ENCODE measurements at regions not wholly inside any gene's neighbourhood (a gene's known extent, or its start where the extent isn't known, plus 50 kb on each side); places are given as distances from the start of the nearest gene placed in this dataset.

DNA sequence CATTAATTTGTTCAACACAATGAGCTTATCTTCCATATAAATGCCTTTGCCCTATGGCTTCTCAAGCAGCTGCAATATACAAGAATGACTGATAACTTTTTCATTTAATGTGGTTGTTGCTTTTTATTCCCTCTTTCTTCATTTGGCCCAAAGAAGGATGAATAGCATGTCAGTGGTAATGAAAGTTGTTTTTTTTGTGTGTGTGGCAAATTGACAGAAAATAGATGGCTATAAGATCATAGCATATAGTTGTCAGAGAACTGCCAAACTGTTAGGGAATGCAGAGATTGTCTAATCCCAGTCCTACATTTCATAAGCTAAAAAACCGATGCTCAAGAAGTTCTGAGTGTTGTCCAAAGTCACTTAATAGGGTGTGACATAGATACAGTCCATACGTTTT, 244.3 kb downstream of the ACTR3 start:
- WGBS, 2 donors, result 48 to 57% methylated on average over 2 of the region's 2 CpGs
- TF ChIP-seq, protein P1, sequence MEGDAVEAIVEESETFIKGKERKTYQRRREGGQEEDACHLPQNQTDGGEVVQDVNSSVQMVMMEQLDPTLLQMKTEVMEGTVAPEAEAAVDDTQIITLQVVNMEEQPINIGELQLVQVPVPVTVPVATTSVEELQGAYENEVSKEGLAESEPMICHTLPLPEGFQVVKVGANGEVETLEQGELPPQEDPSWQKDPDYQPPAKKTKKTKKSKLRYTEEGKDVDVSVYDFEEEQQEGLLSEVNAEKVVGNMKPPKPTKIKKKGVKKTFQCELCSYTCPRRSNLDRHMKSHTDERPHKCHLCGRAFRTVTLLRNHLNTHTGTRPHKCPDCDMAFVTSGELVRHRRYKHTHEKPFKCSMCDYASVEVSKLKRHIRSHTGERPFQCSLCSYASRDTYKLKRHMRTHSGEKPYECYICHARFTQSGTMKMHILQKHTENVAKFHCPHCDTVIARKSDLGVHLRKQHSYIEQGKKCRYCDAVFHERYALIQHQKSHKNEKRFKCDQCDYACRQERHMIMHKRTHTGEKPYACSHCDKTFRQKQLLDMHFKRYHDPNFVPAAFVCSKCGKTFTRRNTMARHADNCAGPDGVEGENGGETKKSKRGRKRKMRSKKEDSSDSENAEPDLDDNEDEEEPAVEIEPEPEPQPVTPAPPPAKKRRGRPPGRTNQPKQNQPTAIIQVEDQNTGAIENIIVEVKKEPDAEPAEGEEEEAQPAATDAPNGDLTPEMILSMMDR (IDR thresholded peaks at IDR 0.05), result no peak
- no peak for TF ChIP-seq POLR2A (IDR thresholded peaks at IDR 0.05)
- ATAC-seq (no peak), DNase-seq (no peak)
- no peak overlapping the region for H3K27ac ChIP-seq
- intact Hi-C loops (cut with DNase I), result no loop called here
- H3K4me1 ChIP-seq, result no peaks in the 10 kb centered on the region
- no peaks in the 10 kb centered on the region for H3K27me3 ChIP-seq
- H3K4me3 ChIP-seq, result no peak overlapping the region
- H3K9me3 ChIP-seq, result no peaks in the 10 kb centered on the region
- no peaks in the 10 kb centered on the region for H3K36me3 ChIP-seq (replicated peaks in 1 of 2; ENCODE audit: insufficient read depth in 1 of 2, low read depth in 2 of 2)

DNA sequence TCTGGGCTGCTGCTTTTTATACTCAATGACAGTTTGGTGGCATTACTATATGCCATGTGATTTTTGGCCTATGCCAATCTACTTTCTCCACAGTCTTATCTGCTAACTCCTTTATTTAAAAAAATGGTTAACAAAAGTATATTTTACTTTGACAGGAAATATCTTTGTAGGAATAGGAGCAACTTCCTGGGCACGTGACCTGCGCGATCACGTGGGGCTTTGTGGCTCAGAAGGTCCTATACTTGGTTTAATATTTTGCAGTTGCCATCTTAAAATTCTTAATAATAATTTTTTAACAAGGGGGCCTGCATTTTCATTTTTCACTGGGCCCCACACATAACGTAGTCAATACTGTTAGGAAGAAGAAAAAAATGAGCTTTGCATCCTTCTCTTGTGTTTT, 249.7 kb downstream of the ACTR3 start:
- intact Hi-C loops (cut with DNase I), result no loop called here
- Histone ChIP-seq H3K4me3 (no peak overlapping the region), H3K27ac (no peak overlapping the region), H3K36me3 (replicated peaks in 1 of 2; ENCODE audit: insufficient read depth in 1 of 2, low read depth in 2 of 2) (no peaks in the 10 kb centered on the region), H3K9me3 (no peaks in the 10 kb centered on the region), H3K27me3 (no peaks in the 10 kb centered on the region), H3K4me1 (no peaks in the 10 kb centered on the region)
- TF ChIP-seq POLR2A (IDR thresholded peaks at IDR 0.05), result no peak
- TF ChIP-seq, protein P1 (IDR thresholded peaks at IDR 0.05), result no peak
- DNase-seq (no peak), ATAC-seq (no peak)
- 88 to 89% methylated on average over 5 of the region's 5 CpGs for WGBS, 2 donors

DNA sequence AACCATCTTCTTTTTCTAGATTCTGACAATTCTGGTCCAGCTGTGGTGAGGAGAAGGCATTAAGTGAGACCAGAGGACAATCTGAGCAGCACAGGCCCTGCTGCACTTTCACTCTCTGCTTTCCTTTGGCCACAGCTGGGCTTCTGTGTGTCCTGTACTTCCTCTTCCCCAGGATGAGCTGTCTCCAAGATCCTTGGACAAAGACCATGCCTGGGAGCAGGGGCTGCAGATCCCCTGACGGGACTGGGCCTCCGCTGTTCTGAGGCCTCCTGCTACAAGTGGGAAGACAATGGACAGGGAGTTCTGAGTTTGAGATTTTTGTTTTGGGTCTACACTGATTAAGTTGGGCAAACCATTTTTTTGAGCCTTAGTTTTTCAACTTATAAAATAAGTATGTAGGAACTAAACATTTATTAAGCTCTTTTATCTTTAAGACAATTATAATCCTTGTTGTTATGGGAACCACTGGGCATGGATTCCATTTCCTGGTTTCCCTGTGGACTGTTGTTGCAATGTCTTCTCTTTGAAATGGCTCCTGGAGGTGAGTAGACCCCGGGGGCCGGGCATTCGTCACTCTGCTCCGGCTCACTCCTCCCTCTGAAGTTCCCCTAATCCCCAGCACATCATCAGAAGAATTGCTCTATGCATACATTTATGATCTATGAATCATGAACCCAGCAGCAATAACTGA, 266.6 kb downstream of the ACTR3 start:
- no peak for DNase-seq
- intact Hi-C loops (cut with DNase I), result no loop called here

DNA sequence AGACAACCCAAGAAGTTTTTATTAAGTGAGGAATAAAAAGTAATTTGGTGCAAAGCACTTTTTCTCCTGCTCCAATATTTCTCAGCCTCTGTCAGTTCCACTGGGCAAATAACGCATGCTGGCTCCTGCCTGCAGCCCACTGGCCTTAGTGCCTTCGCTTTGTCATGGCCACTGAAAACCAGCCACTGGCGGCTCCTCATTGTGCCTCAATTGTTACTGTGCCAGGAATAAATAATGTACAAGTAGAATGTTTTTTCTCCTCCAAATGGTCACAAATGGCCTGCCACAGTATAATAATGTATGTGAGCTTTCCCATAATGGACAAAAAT, 267.1 kb downstream of the ACTR3 start:
- ATAC-seq, result no peak
- TF ChIP-seq, protein P1 (IDR thresholded peaks at IDR 0.05), result no peak
- no peak for TF ChIP-seq POLR2A (IDR thresholded peaks at IDR 0.05)
- WGBS, 2 donors, result 90 to 93% methylated on average over 3 of the region's 3 CpGs
- DNase-seq, result no peak
- H3K4me1 ChIP-seq, result peaks cover 7% of the 10 kb centered on the region
- no peak overlapping the region for H3K27ac ChIP-seq
- H3K4me3 ChIP-seq, result no peak overlapping the region
- intact Hi-C loops (cut with DNase I), result no loop called here
- no peaks in the 10 kb centered on the region for H3K36me3 ChIP-seq (replicated peaks in 1 of 2; ENCODE audit: insufficient read depth in 1 of 2, low read depth in 2 of 2)
- no peaks in the 10 kb centered on the region for H3K9me3 ChIP-seq
- no peaks in the 10 kb centered on the region for H3K27me3 ChIP-seq

More for the DNA sequence above, 266.6 kb downstream of the ACTR3 start:
- Histone ChIP-seq H3K36me3 (replicated peaks in 1 of 2; ENCODE audit: insufficient read depth in 1 of 2, low read depth in 2 of 2) (no peaks in the 10 kb centered on the region), H3K4me1 (peaks cover 7% of the 10 kb centered on the region), H3K9me3 (no peaks in the 10 kb centered on the region), H3K4me3 (no peak overlapping the region), H3K27me3 (no peaks in the 10 kb centered on the region), H3K27ac (no peak overlapping the region)
- WGBS, 2 donors, result 76 to 84% methylated on average over 6 of the region's 6 CpGs
- TF ChIP-seq, protein P1 (IDR thresholded peaks at IDR 0.05), result no peak
- TF ChIP-seq POLR2A (IDR thresholded peaks at IDR 0.05), result no peak
- no peak for ATAC-seq

Measured in body of pancreas (tissue), 4 donors.